Omental fat pad (tissue), 3 donors: ENCODE measurements at regions not wholly inside any gene's neighbourhood (a gene's known extent, or its start where the extent isn't known, plus 50 kb on each side); places are given as distances from the start of the nearest gene placed in this dataset.

ENCODE experiments used
- ATAC-seq: fragments of 150-250 bp; one replicate; pipeline ENCODE4 v1.9.1; 2016; ENCODE audit warnings: mild to moderate bottlenecking, moderate library complexity; ENCODE audit not compliant: low FRiP score
- DNase-seq: peaks from one replicate; pipeline ENCODE4 v3.0.0-alpha.2; 2019; ENCODE audit warnings: low spot score
- CTCF ChIP-seq, 3 donors: fragments of 450-650 bp; IDR thresholded peaks; one replicate each; pipeline ENCODE4 v1.5.1; 2016 to 2017; ENCODE audit warnings: antibody characterized with exemption in 3 of 3, mild to moderate bottlenecking in 3 of 3, moderate library complexity in 2 of 3

DNA sequence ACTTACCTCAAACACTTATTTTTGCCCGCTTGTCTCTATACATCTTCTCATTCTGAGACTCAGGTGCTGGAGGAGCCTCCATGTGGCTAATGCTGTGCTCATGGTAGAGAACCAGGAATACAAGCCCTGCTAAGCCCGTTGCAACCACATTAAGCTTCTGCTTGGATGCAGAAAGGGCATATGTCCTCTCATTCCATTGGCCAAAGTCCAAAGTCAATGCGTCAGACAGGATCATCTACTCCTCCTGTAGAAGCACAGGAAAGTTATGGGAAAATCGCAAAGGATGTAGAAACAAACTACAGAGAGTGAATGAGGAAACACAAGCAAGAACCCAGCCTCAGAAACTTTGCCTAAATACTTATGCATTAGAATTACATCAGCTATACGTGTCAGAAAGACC is 124.5 kb upstream of the AGA start:
- no peak for TF ChIP-seq CTCF (IDR thresholded peaks at IDR 0.05)
- ATAC-seq (no peak), DNase-seq (no peak)

DNA sequence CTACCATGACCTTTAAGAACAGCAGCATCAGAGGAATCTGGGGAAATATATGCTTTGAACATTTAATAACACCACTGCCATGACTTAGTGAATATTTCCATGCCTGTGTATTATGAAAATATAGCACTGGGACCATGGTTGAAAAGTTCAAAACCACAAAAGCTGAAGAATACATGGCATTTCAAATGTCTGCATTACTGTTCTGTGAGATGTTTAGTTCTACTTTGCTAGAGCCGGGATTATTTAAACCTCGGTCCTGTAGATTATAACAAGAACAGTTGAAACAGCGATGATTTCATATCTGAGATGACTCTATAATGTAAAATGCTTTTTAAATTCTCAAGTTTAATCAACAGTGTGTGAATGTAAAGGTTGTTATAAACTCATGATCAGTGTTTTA is 126.7 kb upstream of the AGA start:
- no peak for ATAC-seq
- no peak for DNase-seq
- no peak for TF ChIP-seq CTCF (IDR thresholded peaks at IDR 0.05)

DNA sequence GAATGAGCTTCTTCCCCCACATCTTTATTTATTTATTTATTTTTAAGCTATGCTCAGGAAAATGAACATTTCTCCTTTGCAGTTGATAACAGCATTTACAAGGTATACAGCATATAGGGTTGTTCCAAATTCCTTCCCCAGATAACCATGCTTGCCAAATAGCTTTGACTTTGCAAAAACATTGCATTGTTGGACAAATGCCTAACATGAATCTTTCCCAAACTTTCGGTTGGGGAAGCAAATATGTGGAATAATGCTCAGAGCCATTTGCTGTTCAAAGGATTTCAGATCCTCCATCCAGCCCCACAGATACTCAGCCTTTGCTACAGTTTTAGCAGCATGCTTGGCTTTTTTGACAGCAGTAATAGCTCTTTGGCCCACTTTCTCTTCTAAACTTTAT is 127.2 kb upstream of the AGA start:
- TF ChIP-seq CTCF (IDR thresholded peaks at IDR 0.05), result no peak
- DNase-seq (no peak), ATAC-seq (no peak)

- TF ChIP-seq CTCF (IDR thresholded peaks at IDR 0.05), result no peak
These were observed 131.3 kb upstream of the AGA start for GRCh38 chr4:177573507-177573906.

GRCh38 chr4:177574446-177574845 is 132.2 kb upstream of the AGA start:
- no peak for DNase-seq
- no peak for TF ChIP-seq CTCF (IDR thresholded peaks at IDR 0.05)
- ATAC-seq, result peak; percentile 37

More at GRCh38 chr4:177573507-177573906, 131.3 kb upstream of the AGA start:
- ATAC-seq (no peak), DNase-seq (no peak)

GRCh38 chr4:177579649-177580048 is 137.4 kb upstream of the AGA start:
- ATAC-seq, result no peak
- no peak for TF ChIP-seq CTCF (IDR thresholded peaks at IDR 0.05)
- no peak for DNase-seq

GRCh38 chr4:177582992-177583391 is 140.8 kb upstream of the AGA start:
- ATAC-seq (no peak), DNase-seq (no peak)
- TF ChIP-seq CTCF (IDR thresholded peaks at IDR 0.05), result no peak
